Endometrium (tissue), 2 donors: ENCODE measurements at regions not wholly inside any gene's neighbourhood (a gene's known extent, or its start where the extent isn't known, plus 50 kb on each side); places are given as distances from the start of the nearest gene placed in this dataset.

Experiments
- FAIRE-seq: peaks from 2 replicates; lab custom pipeline; 2012; peaks lifted over from hg19 to GRCh38; lab: Jason Lieb, UNC
- donor health status: control.
- donor health status: control.

DNA sequence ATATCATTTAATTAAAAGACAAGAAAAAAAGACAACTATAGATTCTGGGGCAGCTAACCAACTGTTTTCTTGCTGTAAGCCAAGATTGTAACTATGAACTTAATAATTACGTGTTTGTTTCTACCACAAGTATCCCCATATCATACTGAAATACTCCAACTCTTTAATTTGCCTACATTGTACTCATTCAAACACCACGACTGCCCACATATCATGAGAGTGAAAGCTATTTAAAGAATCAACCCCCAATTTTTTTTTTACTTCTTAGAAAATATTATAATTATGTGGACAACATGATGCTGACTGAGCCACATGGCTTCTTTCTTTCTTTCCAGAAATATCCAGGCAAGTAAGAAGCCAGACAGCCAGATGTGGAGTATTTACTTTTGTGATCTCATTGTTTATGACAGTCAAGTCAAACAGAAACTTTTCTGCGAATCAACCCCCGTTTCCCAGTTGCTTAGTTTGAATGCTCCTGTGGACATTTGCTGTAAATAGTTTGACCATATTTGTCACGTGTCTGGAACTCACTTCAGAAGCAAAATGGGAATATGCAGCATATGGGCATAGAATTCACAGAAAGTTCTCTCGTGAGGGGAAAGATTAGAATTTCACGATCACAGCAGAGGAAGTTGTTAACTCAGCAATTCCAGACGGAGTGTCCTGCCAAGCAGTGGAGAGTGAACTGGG is 126.8 kb upstream of the PSMD7 start:
- FAIRE-seq: peak; percentile 97

DNA sequence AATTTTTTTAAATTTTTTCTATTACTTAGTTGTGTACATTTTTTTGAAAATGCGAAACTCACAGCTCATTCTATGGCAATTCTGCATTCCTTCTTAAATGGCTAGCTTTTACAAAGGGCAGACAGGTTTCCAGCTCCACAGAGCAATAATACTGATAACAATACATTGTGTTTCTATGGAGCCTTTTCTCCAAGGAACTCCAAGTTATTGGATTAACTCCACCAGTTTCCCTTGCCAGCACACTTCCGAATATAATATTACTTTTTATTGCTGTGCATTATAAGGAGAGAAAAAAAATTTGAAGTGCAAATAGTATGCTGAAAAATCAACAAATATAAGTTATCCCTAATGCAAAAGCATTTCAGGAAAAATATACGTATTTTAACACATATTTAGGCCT is 127.5 kb upstream of the PSMD7 start:
- peak; percentile 21 for FAIRE-seq

DNA sequence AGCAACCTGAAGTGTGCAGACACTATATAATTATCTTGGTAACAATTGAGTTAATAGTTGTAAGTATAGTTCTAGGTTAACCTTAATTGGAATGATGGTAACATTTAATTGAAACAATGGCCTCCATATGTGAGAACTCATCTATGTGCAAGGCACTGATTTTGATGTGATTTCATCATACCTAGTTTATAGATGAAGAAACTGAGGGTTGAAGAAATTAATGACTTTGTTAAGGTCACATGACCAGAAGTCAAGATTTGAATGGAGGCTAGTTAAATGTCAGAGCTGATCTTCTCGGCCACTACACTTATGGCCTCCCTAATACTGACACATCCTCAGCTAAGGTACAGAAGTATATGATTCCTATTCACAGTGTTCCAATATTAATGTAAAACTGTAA is 128.2 kb upstream of the PSMD7 start:
- no peak for FAIRE-seq

DNA sequence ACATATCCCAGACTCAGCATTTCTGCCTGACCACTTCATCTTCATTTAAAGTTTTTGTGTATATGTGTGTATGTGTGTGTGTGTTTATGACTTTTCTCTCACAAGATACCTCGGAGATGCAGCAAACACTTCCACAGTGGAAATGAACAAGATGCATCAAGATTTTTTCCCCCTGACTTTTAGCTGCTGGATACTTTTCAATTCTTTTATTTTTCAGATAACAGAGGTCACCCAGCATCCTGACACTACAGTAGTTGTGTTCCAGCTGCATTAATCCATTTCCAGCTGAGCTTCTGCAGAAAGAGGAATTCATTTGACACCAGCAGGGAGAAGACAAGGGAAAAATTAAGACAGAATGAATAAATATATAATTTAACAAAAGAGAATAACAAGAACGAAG is 130.2 kb upstream of the PSMD7 start:
- no peak for FAIRE-seq

DNA sequence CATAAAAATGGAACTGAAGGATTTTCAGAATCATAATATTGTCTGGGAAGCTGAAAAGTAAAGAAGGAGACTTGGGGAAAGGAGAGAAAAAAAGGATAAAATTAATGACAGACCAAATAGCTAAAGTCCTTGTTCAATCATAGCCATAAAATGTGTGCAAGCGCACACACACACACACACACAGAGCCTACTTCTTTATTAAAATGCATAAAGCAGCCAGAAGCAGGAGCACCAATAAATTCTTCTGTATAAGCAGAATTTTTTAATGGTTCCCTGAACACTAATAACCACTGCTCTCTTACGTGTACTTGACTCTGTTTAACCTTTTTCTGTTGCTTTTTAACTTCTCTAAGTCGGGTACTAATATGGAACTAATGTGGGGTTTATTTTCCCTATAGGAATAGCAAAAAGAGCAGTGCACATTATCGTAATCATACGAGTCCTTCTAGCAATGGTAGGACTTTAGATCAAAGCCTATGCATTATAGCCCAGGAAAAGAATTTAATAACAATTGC is 131.0 kb upstream of the PSMD7 start:
- FAIRE-seq: no peak

DNA sequence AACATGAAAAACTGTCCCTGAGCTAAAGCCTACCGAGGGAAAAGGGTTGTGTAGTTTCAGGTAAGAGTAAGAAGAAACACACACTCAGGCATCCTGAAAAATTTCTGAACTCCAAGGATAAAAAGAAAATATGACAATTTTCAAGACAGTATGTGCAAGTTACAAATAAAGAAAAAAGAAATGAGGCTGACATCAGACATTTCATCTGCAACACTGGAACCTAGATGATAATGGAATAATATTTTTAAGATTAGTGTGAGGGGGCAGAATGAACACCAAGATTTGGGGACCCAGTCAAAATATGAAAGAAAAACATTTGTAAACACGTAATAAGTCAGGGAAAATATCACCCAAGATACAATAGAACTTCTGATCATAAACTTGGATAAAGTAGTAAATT is 135.9 kb upstream of the PSMD7 start:
- no peak for FAIRE-seq

DNA sequence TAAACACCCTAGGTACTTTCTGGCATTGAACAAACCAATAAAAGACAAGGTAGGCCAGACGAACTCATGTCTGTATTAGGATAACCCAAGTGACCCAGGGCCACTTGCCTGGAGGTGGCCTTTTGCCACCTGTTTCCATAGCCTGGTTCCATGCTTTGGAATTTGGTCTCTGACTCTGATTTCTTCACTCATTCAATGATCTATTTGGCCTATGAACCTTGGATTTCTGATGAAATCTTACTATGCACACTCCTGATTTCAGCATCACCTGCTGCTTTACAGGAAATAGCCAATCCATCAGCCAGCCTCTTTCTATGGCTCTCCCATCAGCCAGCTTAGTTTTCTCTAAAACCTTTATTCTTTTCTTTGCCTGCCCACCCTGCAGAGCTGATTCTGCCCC is 142.8 kb upstream of the PSMD7 start:
- FAIRE-seq: no peak

DNA sequence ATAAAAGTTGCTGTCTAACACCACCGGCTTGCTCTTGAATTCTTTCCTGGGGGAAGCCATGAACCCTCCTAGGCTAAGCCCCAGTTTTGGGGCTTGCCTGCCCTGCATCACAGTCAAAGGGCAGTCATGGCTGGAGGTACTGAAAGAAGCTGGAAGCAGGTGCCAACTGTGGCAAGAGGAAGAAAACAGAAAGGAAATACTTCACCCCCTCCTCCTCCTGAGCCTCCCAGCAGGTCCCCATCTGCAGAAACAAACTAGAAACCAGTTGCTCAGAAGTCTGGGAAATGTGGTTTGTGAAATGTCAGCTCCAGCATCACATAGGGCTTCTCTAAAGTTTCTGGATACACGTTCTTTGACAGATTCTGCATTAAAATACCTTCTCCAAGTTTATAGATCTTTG is 150.0 kb upstream of the PSMD7 start:
- no peak for FAIRE-seq

DNA sequence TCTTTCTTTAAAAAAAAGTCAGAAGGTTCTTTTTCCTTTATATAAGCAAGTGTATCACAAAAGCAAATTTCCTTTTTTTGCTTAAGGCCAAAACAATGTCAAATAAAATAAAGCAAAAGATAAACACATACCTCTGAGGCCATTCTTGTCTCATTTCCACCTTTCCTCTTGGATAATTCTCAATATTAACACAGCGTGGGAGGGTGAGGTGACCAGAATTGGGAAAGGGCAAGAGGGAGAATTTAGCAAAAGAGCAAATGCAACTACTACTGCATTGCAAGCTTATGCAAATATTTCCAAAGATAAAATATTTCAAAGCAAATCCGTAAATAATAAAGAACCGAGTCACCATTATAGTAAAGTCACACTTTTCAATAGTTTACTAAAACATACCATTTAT is 153.4 kb upstream of the PSMD7 start:
- FAIRE-seq: no peak

DNA sequence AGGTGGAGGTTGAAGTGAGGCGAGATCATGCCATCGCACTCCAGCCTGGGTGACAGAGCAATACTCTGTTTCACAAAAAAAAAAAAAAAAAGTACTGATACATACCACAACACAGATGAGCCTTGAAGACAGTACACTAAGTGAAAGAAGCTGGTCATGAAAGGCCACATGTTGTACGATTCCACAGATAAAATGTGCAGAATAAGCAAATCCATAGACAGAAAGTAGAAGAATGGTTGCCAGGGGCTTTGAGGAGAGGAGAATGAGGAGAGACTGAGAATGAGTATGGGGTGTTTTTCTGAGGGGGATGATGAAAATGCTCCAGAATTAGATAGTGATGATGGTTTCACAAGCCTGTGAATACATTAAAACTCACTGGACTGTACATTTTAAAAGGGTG is 155.6 kb upstream of the PSMD7 start:
- no peak for FAIRE-seq

DNA sequence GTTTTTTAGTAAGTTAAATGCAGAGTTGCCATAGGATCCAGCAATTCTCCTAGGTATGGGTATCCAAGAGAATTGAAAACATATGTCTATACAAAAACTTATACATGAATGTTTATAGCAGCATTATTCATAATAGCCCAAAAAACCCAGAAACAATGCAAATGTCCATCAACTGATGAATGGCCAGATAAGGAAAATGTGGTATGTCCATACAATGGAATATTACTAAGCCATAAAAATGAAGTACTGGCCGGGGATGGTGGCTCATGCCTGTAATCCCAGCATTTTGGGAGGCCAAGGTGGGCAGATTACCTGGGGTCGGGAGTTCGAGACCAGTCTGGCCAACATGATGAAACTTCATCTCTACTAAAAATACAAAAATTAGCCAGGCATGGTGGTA is 156.1 kb upstream of the PSMD7 start:
- no peak for FAIRE-seq

DNA sequence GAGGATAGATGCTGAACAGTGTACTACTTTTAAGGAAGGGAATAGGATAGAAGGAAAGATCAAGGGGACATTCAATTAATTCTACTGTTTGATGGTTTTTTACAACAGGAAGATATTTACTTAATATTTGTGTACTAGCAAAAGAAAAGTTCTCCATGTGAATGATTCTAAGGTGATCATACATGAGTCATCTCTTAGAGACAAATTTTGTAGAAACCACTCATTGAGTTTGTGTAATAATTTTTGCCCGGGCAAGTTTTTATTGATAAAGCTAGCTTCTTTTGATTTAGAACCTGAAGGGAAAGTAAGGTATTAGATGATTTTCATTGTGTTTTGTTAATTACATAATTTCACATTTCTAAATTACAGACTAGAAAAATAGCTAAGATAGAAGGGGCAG is 172.8 kb upstream of the PSMD7 start:
- FAIRE-seq: no peak

DNA sequence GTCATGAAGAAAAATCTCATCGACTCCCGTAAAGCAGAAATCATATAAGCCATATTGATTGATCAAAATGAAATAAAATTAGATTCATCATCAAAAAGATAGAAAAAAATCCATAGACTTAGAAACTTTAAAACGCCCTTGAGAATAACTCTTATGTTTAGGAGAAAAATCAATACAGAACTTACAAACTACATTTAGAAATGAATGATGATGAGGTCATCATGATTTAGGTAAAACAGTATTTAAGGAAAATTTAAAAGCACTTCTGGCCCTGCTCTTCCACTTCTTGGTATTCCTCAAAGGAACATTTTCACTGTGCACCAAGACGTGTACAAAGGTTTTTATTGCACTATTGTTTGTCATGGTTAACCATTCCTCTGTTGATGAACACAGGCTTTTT is 173.4 kb upstream of the PSMD7 start:
- FAIRE-seq: no peak

DNA sequence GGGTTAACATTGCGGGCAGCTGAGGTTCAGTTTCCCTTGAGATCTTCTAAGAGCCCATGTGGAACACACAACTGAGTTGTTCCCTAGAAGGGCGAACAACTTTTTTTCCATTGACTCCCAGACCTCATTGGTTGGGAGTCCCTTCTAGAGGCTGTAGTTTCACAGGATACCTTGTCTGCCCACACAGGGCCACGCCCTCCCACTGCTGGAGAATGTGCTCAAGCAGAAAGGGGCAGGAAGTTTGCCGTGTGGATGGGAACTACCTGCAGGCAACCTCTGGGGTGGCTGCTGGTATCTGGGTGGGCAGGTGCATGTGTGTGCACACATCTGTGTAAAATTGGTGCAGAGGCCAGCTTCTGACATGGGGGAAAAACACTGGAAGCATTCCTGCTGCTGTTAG is 178.8 kb upstream of the PSMD7 start:
- FAIRE-seq: no peak

DNA sequence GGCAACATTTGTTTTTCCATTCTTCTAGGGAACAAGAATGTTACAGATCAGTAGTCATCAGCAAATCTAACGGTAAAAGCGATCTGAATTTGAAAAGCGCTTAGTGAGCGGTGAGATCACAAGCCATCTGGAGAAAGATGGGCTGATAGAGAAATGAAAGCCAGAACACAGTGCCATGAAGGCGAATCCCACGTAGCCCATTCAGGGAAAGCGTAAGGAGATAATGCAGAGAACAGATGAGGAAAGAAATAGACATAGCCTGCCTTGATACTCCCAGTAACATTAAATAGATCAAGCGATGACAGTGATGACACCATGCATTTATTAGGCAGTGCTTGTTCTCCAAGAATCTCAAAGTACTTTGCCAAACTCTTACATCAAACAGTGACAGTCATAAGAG is 183.1 kb upstream of the PSMD7 start:
- no peak for FAIRE-seq

DNA sequence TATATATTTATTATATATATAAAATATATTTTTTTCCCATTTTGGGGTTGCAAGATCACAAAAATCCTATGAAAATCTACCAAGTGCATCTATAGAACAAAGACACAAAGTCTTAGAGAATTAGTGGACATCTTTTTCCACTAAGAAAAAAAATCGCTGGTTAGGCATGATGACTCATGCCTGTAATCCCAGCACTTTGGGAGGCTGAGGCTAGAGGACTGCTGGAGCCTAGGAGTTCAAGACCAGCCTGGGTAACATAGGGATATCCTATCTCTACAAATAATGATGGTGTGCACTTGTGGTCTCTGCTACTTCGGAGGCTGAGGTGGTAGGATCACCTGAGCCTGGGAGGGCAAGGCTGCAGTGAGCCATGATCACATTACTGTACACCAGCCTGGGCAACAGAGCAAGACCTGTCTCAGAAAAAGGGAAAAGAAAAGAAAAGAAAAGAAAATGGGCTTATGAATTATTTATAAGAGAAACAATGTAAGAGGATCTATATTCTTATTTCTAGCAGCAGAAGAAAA is 185.1 kb upstream of the PSMD7 start:
- FAIRE-seq: no peak

DNA sequence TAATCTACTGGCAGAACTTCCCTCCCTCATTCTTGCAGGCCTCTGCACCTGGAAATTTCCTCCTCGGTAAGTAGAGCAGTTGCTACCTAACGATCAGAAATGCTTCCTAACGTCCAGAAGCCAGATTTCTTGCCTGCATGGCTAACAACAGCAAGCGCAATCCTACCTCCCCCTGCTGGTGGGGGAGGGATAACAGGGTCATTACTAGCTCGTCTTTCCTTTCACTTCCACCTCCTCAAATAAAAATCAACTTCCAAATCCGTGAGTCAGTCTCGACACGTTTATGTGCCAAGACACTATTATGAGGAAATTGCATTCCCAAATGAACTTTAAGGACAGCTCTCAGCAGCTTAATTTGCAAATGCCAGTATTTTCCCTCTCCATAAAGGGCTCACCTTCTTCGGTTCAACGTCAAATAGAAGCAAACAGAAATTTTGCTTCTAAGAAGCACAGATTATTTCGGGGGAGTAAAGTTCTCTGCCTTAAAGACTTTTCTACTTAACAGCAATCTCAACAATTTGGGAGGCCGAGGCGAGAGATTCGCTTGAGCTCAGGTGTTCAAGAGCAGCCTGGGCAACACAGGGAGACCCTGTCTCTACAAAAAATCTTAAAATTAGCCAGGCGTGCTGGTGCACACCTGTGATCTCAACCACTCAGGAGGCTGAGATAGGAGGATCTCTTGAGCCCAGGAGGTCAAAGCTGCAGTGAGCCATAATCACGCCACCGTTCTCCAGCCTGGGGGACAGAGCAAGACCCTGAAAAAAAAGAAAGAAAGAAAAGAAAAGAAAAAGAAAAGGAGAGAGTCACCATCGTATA is 188.6 kb upstream of the PSMD7 start:
- no peak for FAIRE-seq

DNA sequence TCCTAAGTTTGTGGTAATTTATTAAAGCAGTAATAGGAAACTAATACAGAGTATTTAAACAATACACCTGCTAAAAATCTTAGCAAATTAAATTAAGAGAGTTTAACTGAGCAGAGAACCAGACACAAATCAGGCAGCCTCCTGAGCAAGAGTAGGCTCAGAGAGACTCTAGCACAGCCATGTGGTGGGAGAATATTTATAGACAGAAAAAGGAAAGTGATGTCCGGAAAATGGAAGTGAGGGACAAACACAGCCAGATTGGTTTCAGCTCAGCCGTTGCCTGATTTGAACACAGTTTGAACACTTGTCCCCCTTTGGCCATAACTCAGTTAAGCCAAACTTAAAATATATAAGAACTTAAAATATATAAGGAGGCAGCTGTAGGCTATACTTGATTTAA is 192.6 kb upstream of the PSMD7 start:
- no peak for FAIRE-seq

DNA sequence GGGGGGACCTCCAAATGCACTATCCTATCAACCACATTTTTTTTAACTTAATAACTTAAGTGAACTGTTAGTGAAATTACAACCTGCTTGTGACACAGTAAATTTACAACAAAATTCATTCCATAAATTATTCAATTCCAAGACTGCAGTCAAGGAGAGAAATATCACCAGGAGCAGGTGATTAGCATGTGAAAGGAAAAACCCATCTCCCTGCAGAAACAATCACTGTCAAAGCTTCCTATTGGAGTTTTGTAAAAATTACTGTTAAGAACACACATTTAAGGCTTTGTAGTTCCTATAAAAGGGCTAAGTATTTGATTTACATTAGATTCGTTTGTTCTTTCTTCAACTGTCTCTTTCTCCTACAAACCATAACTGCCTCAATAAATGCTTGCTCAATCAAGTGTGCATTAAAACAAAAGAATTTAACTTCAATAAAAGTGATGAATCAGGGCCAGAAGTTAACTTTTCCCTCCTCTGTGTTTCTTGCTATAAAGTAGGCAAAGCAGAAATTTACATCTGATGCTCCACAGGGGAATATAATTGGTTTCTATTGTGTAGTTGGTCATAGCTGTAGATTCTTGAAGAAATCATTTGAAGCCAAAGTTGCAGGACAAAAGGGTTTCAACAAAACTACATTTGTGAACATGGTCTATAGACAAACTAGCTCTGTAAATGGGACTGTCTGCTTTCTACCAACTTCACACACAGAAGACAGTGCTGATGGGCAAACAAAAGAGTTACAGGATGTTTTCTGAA is 195.1 kb upstream of the PSMD7 start:
- FAIRE-seq: no peak

DNA sequence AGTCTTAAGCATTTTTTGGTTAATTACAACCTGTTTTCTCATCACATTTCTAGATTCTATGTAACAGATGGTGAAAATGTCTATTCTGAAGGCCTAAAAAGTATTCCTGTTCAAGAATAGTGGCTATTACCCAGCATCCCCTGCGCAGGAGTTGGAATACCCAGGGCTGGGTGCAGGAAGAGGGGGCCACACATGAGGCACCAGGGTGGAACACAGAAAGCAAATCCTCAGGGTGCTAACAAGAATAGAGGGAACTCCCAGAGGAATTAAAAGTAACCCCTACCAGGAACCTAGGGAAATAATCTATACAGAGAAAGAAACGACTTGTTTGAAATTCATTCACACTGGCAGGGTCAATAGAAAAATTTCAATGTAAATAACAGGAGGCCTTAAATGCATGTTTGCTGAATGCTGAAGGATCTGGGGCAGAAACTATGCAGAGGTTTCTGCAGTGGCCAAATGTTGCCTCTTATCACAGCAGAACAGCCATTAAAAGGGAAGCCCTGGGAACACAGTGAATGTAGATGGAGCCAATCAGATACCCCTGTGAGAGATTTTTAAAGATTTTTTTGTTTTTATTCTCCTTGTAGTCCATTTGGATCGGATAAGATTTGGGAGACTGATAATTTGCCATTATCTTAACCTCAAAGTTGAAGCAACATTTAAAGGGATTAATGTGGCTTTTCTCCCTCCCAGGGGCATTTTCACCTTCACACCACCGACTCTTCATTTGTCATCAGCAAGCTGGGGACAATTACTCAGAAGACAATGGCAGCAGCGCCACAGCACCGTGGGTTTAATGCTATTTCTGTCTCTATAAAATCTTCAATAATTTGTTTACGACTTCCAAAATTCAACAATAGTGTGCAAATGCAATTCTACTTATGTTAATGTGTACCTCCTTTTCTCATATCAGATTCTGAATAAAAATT is 196.0 kb upstream of the PSMD7 start:
- FAIRE-seq: no peak

DNA sequence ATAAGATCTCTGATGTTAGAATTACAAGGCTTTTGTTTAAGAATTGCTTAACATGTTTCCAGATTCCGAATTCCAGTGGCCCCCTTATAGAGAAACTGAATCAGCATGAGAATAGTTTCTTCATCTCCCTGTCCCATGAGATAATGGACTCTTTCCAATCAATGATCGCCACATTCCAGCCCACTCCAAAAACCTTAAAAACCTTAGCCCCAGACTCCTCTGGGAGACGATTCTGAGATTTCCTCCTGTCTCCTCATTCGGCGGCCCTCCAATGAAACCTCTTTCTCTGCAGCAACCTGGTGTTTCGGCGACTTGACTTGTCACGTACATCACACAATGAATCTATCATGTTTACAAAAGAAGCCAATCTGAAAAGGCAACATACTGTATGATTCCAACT is 197.1 kb upstream of the PSMD7 start:
- FAIRE-seq: no peak

DNA sequence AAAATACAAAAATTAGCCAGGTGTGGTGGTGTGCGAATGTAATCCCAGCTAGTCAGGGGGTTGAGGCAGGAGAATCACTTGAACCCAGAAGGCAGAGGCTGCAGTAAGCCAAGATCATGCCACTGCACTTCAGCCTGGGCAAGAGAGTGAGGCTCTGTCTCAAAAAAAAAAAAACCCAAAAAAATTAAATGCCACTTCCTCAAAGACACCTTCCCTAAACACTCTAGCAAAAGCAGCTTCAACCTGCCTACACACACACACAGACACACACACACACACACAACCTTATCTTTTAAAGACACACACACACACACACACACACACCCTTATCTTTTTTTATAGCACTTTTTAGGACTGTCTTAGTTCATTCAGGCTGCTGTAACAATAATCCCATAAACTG is 201.7 kb upstream of the PSMD7 start:
- no peak for FAIRE-seq
